CD4-positive, alpha-beta T cell treated with Interferon alpha-2 for 1 hour (primary cell): ENCODE measurements at regions not wholly inside any gene's neighbourhood (a gene's known extent, or its start where the extent isn't known, plus 50 kb on each side); places are given as distances from the start of the nearest gene placed in this dataset.

Experiments
- DNase-seq, 2 donors: peaks; one replicate each; pipeline ENCODE4 v3.0.0-alpha.2; 2020 to 2022

GRCh38 chr20:7262803-7263202 lies 495.3 kb downstream of the BMP2 start:
- DNase-seq: no peak

DNA sequence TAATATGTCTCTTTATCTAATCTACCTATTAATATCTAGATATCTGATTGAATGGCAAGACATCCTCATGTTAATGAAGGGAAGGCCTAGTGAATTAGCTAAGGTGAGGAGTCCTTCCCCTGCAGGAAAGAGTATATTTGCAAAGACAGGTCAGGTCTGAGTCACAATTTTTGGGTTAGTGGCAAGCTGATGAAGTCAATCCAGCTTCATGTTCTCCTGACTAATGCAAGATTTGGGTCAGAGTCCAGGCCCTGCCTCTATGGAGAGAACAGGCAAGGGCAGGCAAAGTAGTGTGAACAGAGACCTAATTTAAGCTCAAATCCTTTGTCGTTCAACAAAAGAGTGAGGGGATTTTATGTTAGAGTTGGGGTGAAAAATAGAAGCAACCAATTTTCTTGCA lies 496.7 kb downstream of the BMP2 start:
- no peak for DNase-seq

GRCh38 chr20:7269452-7269851 lies 502.0 kb downstream of the BMP2 start:
- DNase-seq: no peak

- DNase-seq: no peak
These were observed 505.0 kb downstream of the BMP2 start for GRCh38 chr20:7272512-7272911.

- no peak for DNase-seq
These were observed 507.4 kb downstream of the BMP2 start for GRCh38 chr20:7274870-7275269.

DNA sequence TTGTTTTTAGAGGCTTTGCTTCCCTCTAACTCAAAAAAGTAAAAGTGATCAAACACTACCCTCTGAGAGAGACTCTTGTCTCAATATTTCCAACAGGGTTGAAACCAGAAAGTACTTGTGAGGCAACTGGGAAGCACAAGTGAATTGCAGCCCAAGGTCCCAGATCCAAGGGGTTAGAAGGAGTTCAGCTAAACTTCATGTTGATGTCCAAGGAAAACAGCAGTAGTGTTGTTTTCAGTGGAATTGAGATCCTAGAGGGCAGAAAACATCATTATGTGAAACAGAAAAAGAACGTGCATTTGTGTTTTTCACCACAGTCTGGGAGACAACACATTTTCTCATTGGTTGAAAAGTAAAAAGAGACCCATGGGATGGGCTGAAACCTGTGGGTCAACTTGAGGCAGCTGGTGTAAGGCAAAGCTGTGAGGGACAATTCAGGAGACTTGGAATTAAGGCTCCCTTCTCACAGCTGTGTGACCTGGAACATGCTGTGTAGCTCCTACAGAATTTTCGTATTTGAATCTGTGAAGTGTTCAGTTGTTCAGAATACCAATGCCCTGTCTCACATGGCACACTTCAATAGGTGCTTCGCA lies 508.3 kb downstream of the BMP2 start:
- no peak for DNase-seq

DNA sequence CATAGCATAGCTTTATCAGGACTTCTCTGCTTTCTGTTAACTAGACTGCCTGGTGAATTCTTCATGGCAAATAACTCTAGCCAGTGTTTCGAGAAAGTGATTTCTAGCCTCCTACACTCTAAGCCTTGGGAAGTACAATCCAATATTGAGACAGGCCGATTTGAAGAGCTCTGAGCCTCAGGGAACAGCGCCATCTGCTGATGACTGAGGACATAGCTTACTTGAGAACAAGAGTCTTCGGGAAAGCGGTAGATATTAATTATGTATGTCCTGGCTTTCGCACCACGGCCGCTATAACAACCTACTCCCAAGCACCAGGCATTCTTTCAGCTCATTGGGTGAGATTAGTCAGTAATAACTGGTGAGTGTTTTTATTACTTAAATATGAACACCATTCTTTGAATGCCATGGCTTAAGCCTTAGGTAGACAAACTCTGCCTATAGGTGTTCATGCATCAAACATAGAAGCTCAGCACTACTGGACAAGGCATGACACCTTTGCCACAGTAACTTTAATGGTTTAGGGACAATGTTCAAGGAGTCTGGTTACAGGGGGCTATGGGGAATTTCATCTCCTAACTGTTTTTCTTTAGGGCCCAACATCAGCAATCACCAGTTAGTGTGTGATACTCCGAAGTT lies 518.6 kb downstream of the BMP2 start:
- peak in 1 of 2 donors; percentile 3 for DNase-seq

GRCh38 chr20:7291323-7291943 lies 523.9 kb downstream of the BMP2 start:
- DNase-seq: no peak

DNA sequence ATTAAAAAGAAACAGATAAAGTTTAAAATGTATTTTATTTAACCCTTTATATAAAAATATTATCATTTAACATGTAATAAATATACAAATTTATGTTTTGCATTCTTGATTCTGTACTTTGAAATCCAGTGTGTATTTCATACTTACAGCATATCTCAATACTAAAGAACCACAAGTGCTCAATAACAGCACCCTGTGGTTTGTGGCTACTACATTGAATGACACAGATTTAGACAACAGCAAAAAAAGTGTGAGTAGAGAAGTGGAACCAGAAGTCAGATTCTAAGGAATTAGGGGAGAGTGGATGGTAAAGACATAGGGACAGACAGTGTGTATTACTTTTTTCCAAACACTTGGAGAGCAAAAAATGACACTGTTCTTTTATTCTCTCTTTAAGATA lies 524.5 kb downstream of the BMP2 start:
- DNase-seq: no peak

DNA sequence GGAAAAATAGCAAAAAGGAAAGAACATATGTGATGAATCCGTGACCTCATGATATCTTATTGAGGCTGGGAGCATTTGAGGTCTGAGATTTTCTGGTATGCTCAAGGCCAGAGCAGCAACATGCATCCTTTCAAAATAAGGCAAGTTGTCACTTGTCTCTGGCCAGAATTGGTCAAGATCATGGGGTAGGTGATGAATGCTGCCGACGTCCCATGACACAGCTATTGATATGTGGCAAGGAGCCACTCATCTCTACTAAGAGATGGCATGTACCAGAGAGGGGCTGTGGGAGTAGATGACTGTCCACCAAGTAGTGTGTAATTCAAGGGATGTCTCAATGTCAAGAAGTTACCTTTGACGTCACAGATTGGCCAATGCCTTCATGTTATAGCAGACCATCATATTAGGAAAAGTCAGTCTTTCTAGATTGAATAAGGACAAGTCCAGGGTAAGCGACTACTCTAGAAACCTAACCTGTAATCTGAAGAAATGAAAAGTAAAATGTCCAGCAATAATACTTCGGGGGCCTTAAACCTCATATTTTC lies 527.4 kb downstream of the BMP2 start:
- no peak for DNase-seq

GRCh38 chr20:7301807-7302206 lies 534.3 kb downstream of the BMP2 start:
- DNase-seq: no peak

DNA sequence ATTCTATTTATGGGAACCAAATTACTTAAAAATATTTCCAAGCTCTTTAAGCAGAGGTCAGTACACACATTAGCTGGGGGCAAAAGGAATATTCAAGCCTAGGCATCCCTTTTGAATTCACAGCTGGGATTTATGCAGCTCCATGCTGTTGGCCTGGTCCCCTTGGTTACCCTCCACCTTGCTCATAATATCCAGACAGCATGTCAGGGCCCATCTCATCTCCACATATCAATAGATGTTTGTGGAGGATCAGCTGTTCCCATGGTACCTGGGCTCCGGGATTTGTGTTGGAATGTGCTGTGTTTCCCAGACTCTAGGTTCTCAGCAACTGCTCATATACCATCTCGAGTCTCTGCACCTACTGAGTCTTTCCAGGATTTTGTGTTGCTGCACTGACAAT lies 534.8 kb downstream of the BMP2 start:
- DNase-seq: no peak

GRCh38 chr20:7305976-7306375 lies 538.5 kb downstream of the BMP2 start:
- no peak for DNase-seq

- no peak for DNase-seq
These were observed 540.7 kb downstream of the BMP2 start for GRCh38 chr20:7308163-7308562.

- DNase-seq: no peak
These were observed 545.6 kb downstream of the BMP2 start for GRCh38 chr20:7313047-7313446.

DNA sequence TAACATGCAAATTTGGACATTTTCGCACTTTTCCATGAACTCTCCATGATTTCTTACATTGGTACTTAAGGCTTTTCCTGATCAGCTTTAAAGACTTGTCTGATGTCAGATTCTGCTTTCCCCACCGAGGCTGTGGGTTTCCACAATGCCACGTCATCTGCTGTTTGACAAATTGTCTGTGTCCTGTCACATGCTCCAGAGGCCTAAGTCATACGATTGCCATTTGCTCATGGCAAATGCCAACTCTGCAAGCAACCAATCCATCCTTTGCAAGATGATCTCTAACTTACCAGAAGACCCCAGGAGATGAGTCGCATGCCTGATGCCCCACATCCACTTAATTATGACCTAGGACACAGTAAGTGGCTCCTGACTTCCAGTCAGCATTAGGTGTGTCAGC lies 556.5 kb downstream of the BMP2 start:
- DNase-seq: no peak

DNA sequence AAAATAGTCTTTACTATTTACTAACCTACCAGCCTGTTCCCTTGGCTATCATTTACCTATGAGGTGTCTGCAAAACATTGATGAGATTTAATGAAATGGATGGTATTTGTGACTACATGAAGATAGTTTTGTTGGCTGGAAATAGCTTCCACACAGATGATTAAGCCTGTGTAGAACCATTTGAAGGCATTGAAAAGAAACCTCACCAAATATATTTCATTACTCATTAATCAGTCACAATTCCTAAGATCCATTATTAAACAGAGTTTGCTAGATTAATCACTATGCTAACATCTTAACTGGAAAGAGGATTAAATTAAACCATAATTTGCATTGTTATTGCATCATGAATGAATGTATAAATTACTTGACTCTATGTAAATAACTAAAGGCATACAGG lies 560.3 kb downstream of the BMP2 start:
- no peak for DNase-seq

DNA sequence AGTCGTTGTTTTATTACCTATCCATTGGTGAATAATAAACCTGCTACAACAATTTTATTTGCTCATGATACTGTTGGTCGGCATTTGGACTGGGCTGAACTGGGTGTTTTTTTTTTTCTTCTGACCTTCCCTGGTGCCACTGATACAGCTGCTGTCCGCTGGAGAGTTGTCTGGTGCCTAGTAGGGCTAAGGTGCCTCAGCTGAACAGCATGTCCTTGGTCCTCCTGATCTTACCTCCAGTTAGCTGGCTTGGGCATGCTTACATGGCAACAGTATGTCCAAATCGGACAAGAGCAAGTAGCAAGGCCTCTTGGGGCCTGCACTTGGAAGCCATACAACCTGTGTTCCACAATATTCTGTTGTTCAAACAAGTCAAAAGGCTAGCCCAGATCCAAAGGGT lies 563.4 kb downstream of the BMP2 start:
- DNase-seq: no peak

- DNase-seq: no peak
These were observed 564.7 kb downstream of the BMP2 start for GRCh38 chr20:7332169-7332568.

DNA sequence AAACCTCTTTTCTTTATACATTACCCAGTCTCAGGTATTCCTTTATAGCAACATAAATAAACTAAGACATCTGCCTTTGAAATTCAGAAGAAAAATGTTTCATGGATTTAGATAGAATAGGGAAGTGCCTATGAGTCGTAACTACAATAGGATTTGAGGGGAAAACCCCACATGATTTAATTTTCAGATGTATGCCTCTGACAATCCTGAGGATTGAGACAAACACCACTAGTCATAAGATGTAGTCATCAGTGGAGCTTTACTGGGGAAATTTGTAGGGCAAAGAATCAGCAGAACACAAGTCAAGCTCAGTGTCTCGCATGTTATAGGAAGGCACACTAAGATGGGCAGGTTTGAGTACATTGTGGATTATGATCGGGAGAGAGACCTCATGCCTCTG lies 566.4 kb downstream of the BMP2 start:
- DNase-seq: no peak

- DNase-seq: no peak
These were observed 578.5 kb downstream of the BMP2 start for GRCh38 chr20:7346026-7346425.

DNA sequence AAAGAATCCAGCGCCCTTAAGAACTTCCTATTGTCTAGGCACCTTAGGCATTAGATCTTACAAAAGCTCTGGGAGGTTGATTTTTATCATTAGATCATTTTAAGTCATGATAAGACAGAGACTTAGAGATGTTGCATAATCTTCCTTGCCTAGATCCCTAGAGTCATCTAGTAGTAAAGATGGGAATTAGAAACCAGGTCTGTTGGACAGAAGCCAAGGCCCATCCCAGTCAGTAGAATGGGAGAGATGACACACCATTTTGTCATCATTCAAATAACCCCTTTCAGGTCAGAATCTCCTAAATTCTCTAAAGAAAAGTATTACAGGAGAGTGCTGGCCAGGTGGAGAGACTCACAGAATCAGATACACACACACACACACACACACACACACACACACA lies 579.1 kb downstream of the BMP2 start:
- no peak for DNase-seq

DNA sequence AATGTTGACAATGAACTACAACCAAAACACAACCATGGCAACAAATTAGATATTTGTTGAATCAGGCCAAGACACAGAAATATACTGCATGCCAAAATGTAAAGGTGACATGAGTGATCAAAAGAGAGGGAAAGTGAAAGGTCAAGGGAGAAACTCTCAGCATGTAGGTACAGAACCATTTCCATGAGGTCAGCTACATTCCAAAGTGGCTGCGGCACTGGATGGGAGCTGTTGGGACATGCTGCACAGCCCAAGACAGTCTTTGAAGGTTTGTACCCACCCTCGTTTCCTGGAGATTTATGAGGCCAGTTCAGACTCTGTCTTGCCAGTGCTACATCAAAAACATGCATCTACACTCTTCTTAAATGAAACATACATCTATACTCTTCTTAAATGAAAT lies 579.9 kb downstream of the BMP2 start:
- DNase-seq: no peak

- DNase-seq: no peak
These were observed 580.8 kb downstream of the BMP2 start for GRCh38 chr20:7348253-7348652.

- no peak for DNase-seq
These were observed 584.7 kb downstream of the BMP2 start for GRCh38 chr20:7352165-7352564.
